GM12874 (cell line): ENCODE measurements at regions not wholly inside any gene's neighbourhood (a gene's known extent, or its start where the extent isn't known, plus 50 kb on each side); places are given as distances from the start of the nearest gene placed in this dataset.

ENCODE experiments used
- CTCF ChIP-seq: IDR thresholded peaks from 2 replicates; pipeline ENCODE4 v1.5.1; 2011; ENCODE audit warnings: low read depth, mild to moderate bottlenecking, control low read depth, low read length, moderate library complexity; ENCODE audit not compliant: insufficient read depth

GRCh38 chr21:16590641-16591292, 861.0 kb downstream of the USP25 start:
- no peak for TF ChIP-seq CTCF

GRCh38 chr21:16592381-16592780, 862.6 kb downstream of the USP25 start:
- no peak for TF ChIP-seq CTCF

- TF ChIP-seq CTCF = no peak
These were observed 864.4 kb downstream of the USP25 start for GRCh38 chr21:16594191-16594590.

GRCh38 chr21:16596369-16596768, 866.6 kb downstream of the USP25 start:
- no peak for TF ChIP-seq CTCF

GRCh38 chr21:16597753-16598152, 868.0 kb downstream of the USP25 start:
- TF ChIP-seq CTCF = no peak

GRCh38 chr21:16605597-16605996, 875.8 kb downstream of the USP25 start:
- no peak for TF ChIP-seq CTCF

- TF ChIP-seq CTCF = no peak
These were observed 876.5 kb downstream of the USP25 start for GRCh38 chr21:16606271-16606670.
